ENCODE measurements at regions not wholly inside any gene's neighbourhood (a gene's known extent, or its start where the extent isn't known, plus 50 kb on each side); places are given as distances from the start of the nearest gene placed in this dataset.
A peak's percentile ranks its signal among the peaks of the same experiment; 100 is the strongest.

DNA sequence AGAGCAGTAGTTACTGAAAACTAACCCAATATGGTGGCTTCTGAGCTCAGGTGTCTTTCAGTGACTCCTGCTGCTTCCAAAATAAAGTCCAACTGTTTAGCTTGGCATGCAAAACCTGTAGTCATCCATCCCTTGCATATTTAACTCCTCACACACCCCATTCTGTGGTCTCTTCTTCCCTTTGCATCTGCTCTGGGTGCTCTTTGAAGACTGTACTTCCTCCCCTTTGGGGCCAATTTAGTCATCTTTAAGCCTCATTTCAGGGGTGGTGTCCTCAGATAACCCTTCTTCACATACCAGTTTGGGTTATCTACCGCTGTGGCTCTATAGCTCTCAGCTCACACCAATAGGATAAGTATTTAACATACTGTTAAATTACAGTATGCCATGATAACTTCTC lies 209.9 kb upstream of the DMRT1 start:
- Mint-ChIP-seq H3K9me3 (no peaks in the 10 kb centered on the region), H3K27ac (no peak overlapping the region), H3K4me3 (no peak overlapping the region), H3K4me1 (peaks cover 0 to 7% of the 10 kb centered on the region in 2 donors), H3K36me3 (no peaks in the 10 kb centered on the region), H3K27me3 (ENCODE audit: low read depth in 3 of 3) (peaks cover 0 to 2% (median 1%) of the 10 kb centered on the region in 3 donors)
- no peak for DNase-seq

DNA sequence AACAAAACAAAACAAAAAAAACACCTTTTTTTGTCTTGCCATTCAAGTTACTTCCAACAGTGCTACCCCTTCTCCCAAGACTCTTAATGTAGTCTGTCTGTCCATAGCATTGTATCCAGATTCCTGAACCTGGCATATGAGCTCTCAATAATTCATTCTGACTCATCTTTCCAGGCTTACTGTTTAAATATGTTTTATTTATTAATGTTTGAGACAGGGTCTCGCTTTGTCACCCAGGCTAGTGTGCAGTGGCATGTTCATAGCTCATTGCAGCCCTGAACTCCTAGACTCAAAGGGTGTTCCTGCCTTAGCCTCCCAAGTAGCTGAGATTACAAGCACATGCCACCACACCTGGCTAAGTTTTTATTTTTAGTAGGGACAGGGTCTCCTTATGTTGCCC lies 208.0 kb upstream of the DMRT1 start:
- Mint-ChIP-seq H3K36me3 (no peaks in the 10 kb centered on the region), H3K4me3 (no peak overlapping the region), H3K27ac (no peak overlapping the region), H3K27me3 (ENCODE audit: low read depth in 3 of 3) (peaks cover 1 to 2% (median 1%) of the 10 kb centered on the region in 3 donors), H3K4me1 (peaks cover 1 to 15% of the 10 kb centered on the region in 2 donors), H3K9me3 (no peaks in the 10 kb centered on the region)
- no peak for DNase-seq

DNA sequence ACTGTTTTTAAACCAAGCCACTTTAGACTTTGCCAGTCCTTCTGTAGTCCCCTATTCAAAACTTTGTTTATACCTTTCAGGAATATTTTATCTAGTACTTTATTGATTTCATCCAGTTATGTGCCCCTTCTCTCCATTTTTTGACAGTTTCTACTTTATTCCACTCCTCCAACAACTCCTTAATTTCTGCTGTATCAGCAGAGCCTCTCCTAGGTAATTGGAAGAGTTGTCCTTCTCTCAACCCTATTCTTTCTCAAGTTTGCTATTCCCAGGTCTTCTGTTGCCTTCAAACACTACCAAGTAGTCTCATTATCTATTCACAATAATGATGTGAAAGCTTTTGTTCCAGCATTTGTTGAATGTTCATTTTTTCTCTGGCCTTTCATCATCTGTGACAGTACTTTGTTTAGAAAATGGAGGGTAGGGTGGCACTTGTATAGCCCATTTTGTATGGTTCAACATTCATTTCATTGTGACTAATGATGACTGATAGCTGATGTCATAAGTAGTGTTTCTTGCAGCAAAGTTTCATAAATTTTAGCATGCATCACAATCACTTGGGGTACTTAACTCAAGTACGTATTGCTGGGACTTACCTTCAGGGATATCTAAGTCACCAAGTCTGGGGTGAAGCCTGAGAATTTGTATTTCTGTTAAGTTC lies 204.4 kb upstream of the DMRT1 start:
- Mint-ChIP-seq H3K9me3 (no peaks in the 10 kb centered on the region), H3K27me3 (ENCODE audit: low read depth in 3 of 3) (peaks cover 0 to 4% (median 1%) of the 10 kb centered on the region in 3 donors), H3K27ac (no peak overlapping the region), H3K4me3 (no peak overlapping the region), H3K36me3 (no peaks in the 10 kb centered on the region), H3K4me1 (peaks cover 1 to 21% of the 10 kb centered on the region in 2 donors)
- no peak for DNase-seq

DNA sequence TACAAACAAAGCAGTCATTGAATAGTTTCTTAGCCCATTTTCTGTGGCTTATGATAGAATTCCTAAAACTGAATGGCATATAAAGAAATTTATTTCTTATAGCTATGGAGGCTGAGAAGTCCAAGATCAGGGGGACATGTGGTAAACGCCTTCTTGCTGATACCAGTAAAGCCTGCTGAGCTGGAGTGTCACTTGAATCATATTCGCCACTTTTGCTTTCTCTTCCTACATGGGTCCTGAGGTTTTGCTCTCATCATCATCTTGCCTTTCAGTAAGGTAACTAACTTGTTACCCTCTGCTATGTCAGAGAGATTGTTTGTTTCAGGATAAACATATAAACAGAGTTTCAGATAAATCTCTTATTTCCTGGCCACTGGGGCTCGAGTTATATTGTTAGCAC lies 203.3 kb upstream of the DMRT1 start:
- peak in 2 of 3 donors; percentile 21 to 25 for DNase-seq
- Mint-ChIP-seq H3K9me3 (no peaks in the 10 kb centered on the region), H3K27me3 (ENCODE audit: low read depth in 3 of 3) (peaks cover 0 to 2% (median 1%) of the 10 kb centered on the region in 3 donors), H3K4me3 (peak overlapping the region in 1 of 5 donors; percentile 49), H3K4me1 (peaks cover 3 to 27% of the 10 kb centered on the region in 2 donors), H3K27ac (peak overlapping the region in 1 of 6 donors; percentile 69), H3K36me3 (no peaks in the 10 kb centered on the region)

DNA sequence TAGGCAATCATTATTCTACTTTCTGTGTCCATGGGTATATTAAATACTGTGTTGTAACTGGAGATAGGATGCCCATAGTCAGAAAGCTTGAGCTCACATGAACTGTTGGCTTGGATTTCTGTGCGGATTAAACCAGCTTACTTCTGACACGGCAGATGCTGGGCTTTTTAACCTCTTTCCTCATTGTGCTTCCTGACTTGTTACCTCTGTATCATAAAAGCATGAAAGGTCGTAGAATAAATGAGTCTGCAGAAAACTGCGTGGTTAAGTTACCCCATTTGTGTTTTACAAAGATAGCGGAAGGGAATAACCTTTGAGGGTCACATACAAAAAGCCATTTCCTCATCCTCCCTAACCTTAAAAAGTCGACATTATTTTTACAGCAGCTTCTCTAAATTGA lies 199.5 kb upstream of the DMRT1 start:
- Mint-ChIP-seq H3K4me1 (peaks cover 3 to 27% of the 10 kb centered on the region in 2 donors), H3K27ac (peak overlapping the region in 3 of 6 donors; percentile 31 to 76 (median 54)), H3K27me3 (ENCODE audit: low read depth in 3 of 3) (peaks cover 0 to 2% (median 1%) of the 10 kb centered on the region in 3 donors), H3K9me3 (no peaks in the 10 kb centered on the region), H3K36me3 (peaks cover 0 to 6% (median 0%) of the 10 kb centered on the region in 3 donors), H3K4me3 (peak overlapping the region in 1 of 5 donors; percentile 47)
- no peak for DNase-seq

DNA sequence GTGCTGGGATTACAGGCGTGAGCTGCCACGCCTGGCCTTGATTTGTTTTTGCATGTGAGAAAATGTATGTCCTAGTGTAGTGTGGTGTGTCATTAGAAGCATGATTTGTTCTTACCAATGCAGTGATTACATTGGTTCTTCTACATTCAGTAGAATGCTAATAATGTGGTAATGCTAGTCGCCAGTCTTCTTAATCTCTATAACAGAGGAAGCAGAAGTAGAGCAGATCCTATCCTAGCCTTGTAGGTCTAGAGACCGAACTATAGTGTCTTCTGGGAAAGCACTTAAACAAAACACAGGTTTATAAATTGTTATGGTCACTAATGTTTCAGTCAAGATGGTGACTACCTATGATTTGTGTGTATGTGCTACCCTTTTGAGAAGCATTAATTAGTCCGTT lies 197.5 kb upstream of the DMRT1 start:
- peaks cover 0 to 6% (median 0%) of the 10 kb centered on the region in 3 donors for H3K36me3 Mint-ChIP-seq

DNA sequence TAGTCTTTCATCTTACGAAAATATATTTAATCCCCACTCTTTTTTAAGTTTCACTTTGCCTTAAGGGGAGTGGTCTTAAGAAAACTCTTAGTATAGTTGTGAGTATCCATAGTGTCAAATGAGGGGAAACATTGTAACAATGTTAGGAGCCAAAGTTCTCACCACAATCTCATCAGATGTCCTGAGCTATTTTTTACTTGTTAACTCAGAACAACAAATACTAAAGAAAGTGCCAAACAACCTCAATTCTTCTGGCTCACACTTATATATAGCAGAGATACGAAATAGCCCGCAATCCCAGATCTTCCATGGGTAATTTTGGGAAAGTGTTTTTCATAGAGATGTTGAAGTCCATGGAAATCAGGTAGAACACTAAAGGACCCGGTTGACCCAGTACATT lies 194.0 kb upstream of the DMRT1 start:
- Mint-ChIP-seq H3K36me3 (peaks cover 0 to 6% (median 0%) of the 10 kb centered on the region in 3 donors), H3K27ac (no peak overlapping the region), H3K4me1 (peaks cover 20 to 41% of the 10 kb centered on the region in 2 donors)

More for the DNA sequence above, 197.5 kb upstream of the DMRT1 start:
- Mint-ChIP-seq H3K27ac (no peak overlapping the region), H3K4me3 (no peak overlapping the region), H3K9me3 (no peaks in the 10 kb centered on the region), H3K4me1 (peaks cover 1 to 22% of the 10 kb centered on the region in 2 donors), H3K27me3 (ENCODE audit: low read depth in 3 of 3) (peaks cover 0 to 2% (median under 1%) of the 10 kb centered on the region in 3 donors)
- no peak for DNase-seq

DNA sequence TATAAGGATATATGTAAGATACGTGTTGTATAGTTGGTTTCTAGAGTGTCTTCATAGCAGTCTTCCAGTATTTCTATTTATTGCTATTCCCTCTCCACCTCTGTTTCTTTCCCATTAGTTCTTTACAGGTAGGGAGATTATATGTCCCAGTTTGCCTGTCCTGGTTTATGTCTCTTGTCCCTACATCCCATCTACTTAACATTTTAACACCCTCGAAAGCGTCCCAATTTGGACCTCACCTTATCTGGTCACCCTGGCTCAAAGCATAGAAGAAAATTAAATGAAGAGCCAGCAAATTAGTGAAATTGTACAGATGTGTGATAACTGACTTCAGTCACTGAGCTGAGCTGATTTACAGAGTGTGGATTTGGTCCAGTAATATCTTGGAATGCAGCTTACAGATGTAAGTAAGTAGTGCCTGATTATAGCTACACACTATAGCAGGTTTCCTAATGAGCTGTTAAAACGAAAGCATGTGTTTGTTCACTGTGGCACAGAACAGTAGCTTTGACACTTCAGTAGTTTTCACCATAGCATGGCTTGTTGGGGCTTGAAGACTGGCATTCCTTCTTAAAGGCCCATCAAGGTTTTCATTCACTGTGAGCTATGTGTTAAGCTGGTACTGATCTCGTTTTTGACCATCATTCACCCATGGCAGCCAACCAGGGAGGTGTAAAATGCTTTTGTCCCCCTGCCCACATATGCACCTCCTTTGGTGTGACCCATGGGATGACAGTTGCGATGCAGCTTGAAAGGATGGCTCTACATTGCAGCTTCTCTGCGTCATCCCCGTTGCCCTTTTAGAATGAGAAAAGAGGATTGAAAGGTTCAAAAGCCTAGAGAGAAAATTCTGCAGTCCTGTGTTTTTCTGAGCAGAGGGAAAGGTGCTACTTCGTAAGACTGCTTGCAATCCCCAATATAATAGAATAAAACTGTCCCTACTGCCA lies 192.1 kb upstream of the DMRT1 start:
- Mint-ChIP-seq H3K27me3 (ENCODE audit: low read depth in 3 of 3) (peaks cover 0 to 2% (median 0%) of the 10 kb centered on the region in 3 donors), H3K4me3 (peak overlapping the region; percentile 64 to 84 (median 78)), H3K4me1 (peaks cover 20 to 56% of the 10 kb centered on the region in 2 donors), H3K9me3 (no peaks in the 10 kb centered on the region), H3K36me3 (peaks cover 0 to under 1% (median 0%) of the 10 kb centered on the region in 3 donors), H3K27ac (peak overlapping the region in 5 of 6 donors; percentile 74 to 90 (median 87))
- DNase-seq = no peak

More for the DNA sequence above, 194.0 kb upstream of the DMRT1 start:
- Mint-ChIP-seq H3K4me3 (no peak overlapping the region), H3K9me3 (no peaks in the 10 kb centered on the region), H3K27me3 (ENCODE audit: low read depth in 3 of 3) (peaks cover 0 to 2% (median 0%) of the 10 kb centered on the region in 3 donors)
- DNase-seq = no peak

DNA sequence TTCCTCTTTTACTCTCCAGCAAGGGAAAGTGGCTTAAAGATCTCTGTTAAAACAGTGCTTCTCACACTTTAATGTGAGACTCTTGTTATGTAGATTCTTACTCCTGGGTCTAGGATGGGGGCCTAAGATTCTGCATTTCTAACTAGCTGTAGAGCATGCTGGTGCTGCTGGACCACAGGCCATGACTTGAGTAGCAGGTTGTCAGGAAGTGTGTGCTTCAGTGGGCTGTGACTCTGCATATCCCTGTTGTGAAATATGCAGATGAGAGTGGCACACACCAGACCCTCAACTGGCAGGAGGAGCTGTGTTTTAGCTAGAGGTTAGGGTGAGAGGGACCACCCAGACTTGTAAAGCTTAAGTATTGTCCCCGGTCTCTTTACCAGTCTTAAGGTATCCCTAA lies 191.1 kb upstream of the DMRT1 start:
- Mint-ChIP-seq H3K4me3 (peak overlapping the region; percentile 64 to 84 (median 78)), H3K36me3 (peaks cover 0 to 3% (median 0%) of the 10 kb centered on the region in 3 donors), H3K27me3 (ENCODE audit: low read depth in 3 of 3) (peaks cover 0 to 2% (median 0%) of the 10 kb centered on the region in 3 donors), H3K4me1 (peaks cover 20 to 61% of the 10 kb centered on the region in 2 donors), H3K9me3 (no peaks in the 10 kb centered on the region), H3K27ac (peak overlapping the region; percentile 74 to 90 (median 88))
- peak; percentile 17 to 41 (median 29) for DNase-seq

DNA sequence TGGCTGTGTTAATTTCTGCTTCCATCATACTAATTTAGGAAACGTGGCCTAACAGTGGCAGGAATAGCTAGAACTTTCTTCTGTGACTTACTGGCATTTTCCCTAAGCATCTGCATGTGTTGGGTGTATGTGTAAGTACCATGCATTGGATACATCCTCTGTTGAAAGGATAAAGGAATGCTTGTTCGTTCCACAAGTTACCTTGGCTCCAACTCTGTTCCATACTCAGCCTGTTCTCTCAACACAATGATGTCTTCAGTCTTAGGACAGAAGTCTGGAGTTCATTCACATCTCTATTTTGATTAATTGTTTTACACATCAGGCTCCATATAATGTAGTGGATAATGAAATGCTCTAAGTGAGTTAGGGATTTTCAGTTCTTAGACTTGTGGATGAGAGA lies 190.1 kb upstream of the DMRT1 start:
- Mint-ChIP-seq H3K4me1 (peaks cover 20 to 68% of the 10 kb centered on the region in 2 donors), H3K9me3 (no peaks in the 10 kb centered on the region), H3K36me3 (peaks cover 0 to 3% (median 0%) of the 10 kb centered on the region in 3 donors), H3K27me3 (ENCODE audit: low read depth in 3 of 3) (peaks cover 0 to 2% (median 0%) of the 10 kb centered on the region in 3 donors), H3K4me3 (peak overlapping the region in 2 of 5 donors; percentile 5 to 31), H3K27ac (peak overlapping the region in 5 of 6 donors; percentile 34 to 87 (median 39))
- DNase-seq = no peak

DNA sequence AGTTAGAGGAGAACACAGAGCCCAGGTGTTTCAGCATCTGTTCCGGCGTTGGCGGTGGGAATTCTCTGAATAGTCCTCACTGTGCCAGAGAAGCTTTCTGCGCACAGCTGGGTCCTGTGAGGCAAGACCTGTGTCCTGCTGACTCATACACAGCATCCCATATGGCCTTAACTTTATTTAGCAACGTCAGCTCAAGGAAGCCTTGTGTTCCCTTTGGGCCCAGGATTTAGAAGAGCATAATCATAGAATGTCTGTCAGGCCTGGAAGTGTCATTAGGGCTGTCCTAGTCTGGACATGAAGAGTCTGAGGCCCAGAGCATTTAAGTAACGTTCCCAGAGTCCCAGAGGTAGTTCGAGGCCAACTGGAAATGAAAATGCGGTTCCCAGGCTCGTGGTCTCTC lies 188.6 kb upstream of the DMRT1 start:
- no peak for DNase-seq
- Mint-ChIP-seq H3K27me3 (ENCODE audit: low read depth in 3 of 3) (peaks cover 0 to 2% (median 0%) of the 10 kb centered on the region in 3 donors), H3K36me3 (peaks cover 0 to 3% (median 0%) of the 10 kb centered on the region in 3 donors), H3K9me3 (no peaks in the 10 kb centered on the region), H3K27ac (peak overlapping the region in 4 of 6 donors; percentile 15 to 72 (median 30)), H3K4me1 (peaks cover 20 to 79% of the 10 kb centered on the region in 2 donors), H3K4me3 (no peak overlapping the region)

DNA sequence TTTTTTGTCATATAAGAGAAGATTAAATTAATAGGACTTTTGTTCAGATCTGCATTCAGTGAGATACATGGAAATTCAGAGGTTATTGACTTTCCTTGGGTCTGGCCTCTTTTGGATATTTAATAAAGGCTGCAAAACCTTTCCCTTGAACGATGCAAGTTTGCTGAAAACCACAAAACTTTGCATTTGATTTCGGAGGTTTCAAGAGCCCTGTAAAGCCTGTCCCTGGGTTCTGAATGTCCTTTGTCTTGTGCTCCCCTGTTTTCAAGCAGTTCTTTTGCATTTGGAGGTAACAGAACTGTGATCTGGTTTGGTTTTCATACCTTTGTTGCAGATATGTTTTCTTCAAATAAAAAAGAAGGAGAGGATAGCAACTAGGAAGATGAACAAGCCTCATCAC lies 188.1 kb upstream of the DMRT1 start:
- H3K4me3 Mint-ChIP-seq = no peak overlapping the region
- peak overlapping the region in 4 of 6 donors; percentile 15 to 72 (median 37) for H3K27ac Mint-ChIP-seq
- peaks cover 0 to 2% (median 0%) of the 10 kb centered on the region in 3 donors for H3K27me3 Mint-ChIP-seq (ENCODE audit: low read depth in 3 of 3)
- H3K4me1 Mint-ChIP-seq = peaks cover 20 to 76% of the 10 kb centered on the region in 2 donors
- no peak for DNase-seq
- peaks cover 0 to 3% (median 0%) of the 10 kb centered on the region in 3 donors for H3K36me3 Mint-ChIP-seq
- H3K9me3 Mint-ChIP-seq = no peaks in the 10 kb centered on the region

DNA sequence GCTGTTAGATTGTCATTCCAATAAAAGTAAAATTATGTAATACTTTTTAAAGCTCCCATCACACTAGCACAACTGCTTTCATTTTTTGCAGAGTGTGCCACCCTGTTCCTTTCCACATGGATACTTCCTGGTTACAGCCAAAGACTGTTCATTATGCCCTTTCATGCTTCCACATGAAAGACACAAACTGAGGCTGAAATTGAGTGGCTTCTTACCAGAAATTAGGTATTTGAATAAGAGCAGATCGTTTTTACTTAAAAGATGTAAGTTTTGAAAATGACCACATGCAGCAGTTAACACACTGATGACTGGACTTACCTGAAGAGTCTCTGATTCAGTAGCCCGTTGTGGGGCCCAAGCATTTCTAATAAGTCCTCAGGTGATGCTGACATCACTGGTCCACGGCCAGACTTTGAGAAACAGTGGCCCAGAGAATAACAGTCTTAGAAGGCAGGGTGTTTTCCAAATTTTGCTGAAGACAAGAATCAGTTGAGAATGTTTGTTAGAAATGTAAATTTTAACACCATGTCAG lies 187.6 kb upstream of the DMRT1 start:
- H3K36me3 Mint-ChIP-seq = peaks cover 0 to 3% (median 0%) of the 10 kb centered on the region in 3 donors
- peaks cover 20 to 71% of the 10 kb centered on the region in 2 donors for H3K4me1 Mint-ChIP-seq
- H3K27ac Mint-ChIP-seq = peak overlapping the region in 1 of 6 donors; percentile 29
- peaks cover 0 to 2% (median 0%) of the 10 kb centered on the region in 3 donors for H3K27me3 Mint-ChIP-seq (ENCODE audit: low read depth in 3 of 3)
- H3K9me3 Mint-ChIP-seq = no peaks in the 10 kb centered on the region
- no peak for DNase-seq
- H3K4me3 Mint-ChIP-seq = no peak overlapping the region

All from immature natural killer cell (primary cell).